OCI-M1 (cell line): ENCODE measurements at regions not wholly inside any gene's neighbourhood (a gene's known extent, or its start where the extent isn't known, plus 50 kb on each side); places are given as distances from the start of the nearest gene placed in this dataset.
A peak's percentile ranks its signal among the peaks of the same experiment; 100 is the strongest.
"Not testable (repeated sequence)": the region's sequence is repeated elsewhere in the genome, so short reads cannot be mapped to it uniquely, and the experiment has no call there.

Experiments used
- DNase-seq: peaks from one replicate; lab custom pipeline; 2025; lab: John Stamatoyannopoulos, UW

DNA sequence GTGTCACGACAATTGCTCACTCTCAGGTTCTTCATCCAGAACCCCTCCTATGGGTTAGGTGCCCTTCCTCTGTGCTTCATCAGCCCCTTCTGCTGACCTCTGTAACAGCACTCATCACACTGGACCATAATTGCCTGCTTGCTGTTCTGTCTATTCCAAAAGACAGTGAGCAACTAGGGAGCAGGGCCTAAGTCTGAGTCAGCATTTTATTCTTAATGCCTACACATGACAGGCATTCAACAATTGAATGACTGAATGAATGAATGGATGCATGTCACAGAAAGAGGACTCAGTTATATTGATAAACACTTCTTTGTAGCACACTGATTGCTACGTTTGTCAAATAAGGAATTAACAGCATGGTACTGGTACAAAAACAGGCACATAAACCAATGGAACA is 317.0 kb downstream of the ZIC3 start:
- DNase-seq: no peak

DNA sequence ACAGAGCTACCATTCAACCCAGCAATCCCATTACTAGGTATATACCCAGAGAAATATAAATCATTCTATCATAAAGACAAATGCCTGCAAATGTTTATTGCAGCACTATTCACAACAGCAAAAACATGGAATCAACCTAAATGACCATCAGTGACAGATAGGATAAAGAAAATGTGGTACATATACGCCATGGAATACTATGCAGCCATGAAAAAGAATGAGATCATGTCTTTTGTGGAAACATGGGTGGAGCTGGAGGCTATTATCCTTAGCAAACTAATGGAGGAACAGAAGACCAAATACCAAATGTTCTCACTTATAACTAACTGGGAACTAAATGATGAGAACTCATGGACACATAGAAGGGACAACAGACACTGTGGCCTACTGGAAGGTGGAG is 318.9 kb downstream of the ZIC3 start:
- not testable (repeated sequence) for DNase-seq

DNA sequence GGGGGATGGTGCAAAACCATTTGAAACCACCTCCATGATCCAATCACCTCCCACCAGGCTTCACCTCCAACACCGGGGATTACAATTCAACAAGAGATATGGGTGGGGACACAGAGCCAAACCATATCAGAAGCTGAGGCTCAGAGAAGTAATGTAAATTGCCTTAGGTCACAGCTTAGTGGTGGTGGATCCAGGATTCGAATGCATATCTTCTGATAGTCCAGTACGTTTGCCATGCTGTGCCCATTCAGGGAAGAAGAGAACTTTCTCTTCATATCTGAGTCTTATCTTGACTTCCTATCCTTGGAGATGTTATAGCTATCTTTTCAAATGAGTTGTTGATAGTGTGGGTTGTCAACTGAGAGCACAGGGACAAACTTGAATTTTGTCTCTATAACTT is 325.5 kb downstream of the ZIC3 start:
- DNase-seq: no peak

DNA sequence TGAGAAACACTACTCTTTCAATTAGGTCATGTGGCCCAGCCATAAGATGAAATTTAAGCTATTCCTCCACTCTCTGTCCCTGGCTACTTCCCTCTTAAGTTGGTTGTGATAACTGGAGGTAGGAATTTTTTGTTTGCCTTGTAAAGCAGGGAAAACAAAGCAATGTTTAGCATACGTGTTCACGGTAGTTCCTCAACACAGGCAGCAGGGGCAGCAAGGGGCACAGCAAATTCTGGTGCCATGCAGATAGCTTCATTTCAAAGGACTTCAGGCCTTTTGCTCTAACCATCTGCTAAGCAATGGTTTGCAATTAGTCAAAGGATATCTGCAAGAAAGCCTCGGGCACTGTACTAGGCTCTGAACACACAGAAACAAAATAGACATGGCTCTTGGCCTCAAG is 330.2 kb downstream of the ZIC3 start:
- no peak for DNase-seq

DNA sequence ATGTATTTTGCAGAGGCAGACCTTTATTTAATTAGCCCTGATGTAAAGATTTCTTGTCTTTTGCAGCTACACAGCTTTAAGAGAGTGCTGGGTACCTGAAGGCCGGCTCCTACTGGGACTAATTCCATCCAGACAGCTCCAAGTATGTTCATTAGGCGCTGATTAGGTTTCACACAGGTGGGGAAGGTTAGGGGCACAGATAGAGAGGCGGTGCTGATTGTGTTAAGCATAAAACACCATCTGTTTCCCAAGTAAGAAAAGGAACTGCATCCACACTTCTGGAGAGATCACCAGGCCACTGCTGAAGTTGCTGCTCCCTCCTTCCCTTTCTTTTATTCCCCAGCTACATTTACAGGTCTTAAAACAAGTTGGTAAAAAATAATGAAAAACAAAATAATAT is 349.5 kb downstream of the ZIC3 start:
- no peak for DNase-seq

DNA sequence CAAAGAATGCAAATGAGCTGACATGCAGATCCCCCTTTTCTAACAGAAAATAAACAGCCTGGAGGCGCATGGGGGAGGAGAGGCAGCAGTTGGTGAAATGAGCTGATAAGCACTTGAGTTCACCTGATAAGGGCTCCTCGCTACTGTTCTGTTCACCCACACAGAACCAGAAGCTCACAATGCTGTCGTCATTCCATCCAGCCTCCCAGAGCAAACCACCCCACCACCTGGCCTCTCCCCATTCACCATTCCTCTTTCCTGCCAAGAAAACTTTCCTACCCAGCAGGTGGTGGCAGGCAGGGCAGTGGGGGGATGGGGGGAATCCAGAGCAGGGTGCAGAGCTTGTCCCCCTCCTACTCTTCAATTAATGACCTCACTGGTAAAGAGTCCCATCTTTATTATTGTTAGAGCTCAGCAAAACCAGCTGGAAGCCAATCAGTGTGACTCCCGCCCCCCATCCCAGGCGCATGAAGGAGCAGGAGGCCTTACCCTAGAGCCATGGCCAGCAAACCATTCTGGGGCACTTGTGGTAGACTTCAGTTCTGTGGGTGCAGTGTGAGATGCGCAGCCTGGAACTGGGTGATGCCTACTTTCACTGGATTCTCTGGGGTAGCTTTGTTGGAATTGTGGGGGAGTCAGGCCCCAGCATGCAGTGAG is 350.3 kb downstream of the ZIC3 start:
- peak; percentile 83 for DNase-seq

DNA sequence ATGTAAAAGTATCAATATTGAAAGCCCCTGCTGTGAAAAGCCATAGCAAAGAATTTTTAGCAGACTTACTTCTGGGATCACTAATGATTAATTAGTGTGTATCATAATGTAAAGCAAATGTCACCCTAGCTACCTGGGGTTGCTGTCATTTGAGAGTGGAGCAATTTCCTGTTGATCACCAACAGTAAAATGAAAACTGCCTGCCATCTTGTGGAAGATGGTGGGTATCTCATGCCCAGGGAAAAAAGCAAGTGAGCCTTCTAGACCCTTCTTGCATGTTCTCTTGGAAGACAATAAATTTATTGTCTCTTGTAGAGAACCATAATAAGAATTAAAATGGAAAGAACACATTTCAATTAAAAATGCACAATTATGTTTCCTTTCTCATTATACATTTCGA is 360.2 kb downstream of the ZIC3 start:
- DNase-seq: peak; percentile 57

DNA sequence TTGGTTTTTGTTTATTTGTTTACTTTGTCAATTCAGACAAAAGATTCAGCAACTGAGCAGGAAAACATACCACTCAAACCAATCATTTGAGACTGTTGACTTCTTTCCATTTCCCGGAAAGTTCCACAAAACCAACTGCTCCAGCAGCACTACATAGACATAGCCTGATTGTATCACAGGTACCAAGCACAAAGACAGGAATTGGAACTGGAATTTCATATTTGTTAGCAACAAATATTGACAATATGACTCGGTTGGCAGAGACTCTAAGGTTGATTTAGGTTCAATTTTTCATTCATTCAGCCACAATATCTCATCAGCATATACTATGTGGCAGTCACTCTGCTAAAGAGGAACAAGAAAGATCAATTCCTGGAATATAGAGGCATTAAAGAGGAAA is 364.0 kb downstream of the ZIC3 start:
- DNase-seq: no peak

DNA sequence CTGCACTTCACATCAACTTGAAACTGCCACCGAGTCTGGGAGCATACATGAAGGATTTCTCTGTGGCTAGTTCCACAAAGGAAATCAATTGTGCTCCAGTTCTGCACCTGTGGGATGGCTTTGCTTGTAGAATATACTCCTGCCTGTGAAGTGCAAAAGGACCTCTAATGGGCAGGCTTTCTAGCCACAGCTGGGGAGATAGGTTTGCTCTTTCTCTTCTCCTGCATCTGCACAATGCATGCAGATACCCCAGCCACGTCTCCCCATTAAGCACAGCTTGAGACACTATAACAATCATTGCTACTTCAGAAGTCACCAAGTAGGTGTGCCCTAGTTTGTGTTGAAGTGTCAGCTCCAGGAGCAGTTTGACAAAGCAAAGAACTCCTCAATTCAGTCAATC is 364.6 kb downstream of the ZIC3 start:
- no peak for DNase-seq

DNA sequence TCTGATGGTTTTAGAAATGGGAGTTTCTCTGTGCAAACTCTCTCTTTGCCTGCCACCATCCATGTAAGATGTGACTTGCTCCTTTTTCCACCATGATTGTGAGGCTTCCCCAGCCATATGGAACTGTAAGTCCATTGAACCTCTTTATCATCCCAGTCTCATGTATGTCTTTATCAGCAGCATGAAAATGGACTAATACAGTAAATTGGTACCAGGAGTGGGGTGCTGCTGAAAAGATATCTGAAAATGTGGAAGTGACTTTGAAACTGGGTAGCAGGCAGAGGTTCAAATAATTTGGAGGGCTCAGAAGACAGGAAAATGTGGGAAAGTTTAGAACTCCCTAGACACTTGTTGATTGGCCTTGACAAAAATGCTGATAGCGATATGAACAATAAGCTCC is 368.3 kb downstream of the ZIC3 start:
- DNase-seq: not testable (repeated sequence)

DNA sequence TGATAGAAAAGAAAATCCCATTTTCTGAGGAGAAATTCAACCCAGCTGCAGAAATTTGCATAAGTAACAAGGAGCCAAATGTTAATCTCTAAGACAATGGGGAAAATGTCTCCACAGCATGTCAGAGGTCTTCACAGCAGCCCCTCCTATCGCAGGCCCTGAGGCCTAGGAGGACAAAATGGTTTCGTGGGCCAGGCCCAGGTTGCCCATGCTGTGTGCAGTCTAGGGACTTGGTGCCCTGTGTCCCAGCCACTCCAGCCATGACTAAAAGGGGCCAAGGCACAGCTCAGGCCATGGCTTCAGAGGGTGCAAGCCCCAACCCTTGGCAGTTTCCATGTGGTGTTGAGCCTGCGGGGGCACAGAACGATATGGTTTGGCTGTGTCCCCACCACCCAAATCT is 369.0 kb downstream of the ZIC3 start:
- DNase-seq: not testable (repeated sequence)

DNA sequence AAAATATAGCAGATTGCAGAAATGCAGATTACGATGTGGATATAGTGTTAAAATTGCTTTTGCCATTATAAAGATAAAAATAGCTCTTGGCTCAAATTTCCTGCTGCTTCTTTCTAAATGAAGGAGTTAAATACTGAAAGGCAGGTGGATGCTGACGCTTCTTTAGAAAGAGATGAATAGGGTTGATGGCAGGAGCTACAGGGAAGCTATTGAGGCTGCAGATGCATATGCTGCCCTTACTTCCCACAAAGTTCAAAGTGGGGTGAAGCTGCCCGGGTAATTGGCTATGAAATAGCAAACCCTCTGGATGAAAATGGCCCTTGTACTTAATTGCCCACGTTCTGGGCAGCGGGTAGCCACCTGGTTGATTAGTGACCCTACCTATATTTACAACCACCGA is 379.5 kb downstream of the ZIC3 start:
- DNase-seq: no peak

DNA sequence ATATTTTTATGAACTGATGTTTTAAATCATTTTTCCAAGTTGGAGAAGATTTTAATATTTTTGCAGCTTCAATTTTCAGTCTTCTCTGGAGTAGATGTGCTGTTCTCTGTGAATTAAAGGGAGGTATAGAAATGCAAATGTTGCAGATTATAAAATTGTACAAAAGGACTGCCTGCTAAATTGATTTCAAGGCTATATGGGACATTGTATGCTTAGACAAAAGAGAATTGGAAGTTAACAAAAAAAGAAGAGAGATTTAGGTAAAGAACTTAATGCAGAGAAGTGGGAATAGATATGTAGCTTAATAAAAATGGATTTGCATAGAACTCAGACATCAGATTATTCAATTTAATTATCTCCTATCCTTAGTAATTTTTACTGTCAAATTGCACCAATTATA is 403.3 kb downstream of the ZIC3 start:
- DNase-seq: no peak

DNA sequence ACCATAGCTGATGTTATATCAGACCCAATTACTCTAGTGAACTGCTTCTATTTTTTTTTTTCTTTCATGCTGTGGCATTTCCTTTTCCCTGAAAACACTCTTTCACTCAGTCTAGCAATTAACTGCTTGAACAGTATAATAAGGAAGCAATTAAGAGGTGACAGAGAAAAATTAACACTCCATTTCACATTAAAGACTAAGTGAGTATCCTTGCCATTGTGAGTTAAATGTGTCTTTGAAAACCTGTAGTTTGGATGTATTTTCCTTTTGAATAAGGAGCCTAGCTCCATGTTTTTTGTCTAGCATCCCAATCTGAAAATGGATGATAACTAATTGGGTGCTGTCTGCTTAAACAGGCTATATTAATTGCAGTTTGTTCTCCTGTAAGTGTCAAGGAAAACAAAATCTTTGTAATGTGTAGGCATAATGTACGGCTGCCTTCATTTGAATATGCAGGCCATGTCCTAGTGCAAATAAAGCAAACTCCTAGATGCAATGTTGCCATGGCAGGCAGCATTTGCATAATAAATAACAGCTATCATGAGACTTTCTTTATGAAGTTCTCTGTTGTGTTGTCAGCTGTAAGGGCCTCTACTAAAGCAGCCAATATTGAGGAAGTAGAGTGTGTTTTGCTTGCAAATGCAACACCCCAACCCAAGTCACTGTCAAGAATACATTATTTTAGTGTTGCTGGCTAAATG is 416.7 kb downstream of the ZIC3 start:
- DNase-seq: no peak

DNA sequence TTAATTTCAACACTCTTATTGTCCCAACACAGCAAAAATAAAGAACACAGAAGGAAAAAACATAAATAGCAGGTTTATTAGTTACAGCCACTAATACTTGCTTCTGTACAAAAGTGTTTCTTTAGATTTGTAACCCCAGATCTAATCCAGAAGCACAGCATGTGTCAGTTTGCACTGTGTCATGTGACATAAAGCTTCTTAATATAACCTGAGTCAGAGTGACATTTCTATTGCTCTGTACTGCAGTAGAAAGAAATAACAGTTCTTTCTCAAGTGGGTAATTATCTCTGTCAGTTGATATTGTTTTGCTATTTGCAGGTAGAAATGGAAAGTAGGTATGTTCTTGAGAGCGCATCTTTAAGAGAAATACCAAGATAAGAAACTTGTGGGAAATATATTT is 422.5 kb downstream of the ZIC3 start:
- DNase-seq: peak; percentile 1

DNA sequence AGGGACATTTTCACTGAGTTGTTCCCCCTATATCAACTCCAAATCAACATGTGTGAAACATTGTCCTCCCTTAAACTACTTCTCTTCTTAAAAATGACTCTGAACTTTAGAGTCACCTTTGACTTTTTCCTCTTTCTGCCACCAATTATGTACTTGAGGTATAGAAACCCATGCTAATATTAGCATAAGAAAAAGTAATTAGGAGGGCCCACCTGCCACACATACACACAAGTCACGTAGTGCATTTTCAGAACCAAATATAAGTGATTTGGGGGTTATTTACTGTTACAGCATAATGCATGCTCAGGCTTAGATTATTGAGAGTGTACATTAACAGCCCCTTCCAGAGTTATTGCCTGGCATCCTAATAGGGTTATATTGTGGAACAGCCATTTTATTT is 432.7 kb downstream of the ZIC3 start:
- DNase-seq: no peak

DNA sequence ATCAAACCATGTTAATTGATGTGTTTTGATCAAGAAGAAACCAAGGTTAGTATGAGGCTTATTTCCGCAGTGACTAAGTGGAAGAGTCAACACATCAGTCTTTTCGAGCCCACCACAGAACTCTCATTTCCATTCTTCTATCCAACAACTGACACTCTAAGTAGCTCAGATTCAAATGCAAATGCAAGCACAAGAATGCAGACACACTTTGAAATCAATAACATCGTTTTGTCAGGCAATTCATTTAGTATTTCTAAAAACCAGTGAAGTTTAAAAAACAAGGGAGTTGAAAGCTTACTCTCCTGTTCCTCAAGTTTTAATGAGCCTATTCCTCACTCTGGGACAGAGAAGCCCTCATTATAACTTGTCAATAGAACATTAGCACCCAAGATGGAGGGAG is 433.1 kb downstream of the ZIC3 start:
- DNase-seq: no peak

DNA sequence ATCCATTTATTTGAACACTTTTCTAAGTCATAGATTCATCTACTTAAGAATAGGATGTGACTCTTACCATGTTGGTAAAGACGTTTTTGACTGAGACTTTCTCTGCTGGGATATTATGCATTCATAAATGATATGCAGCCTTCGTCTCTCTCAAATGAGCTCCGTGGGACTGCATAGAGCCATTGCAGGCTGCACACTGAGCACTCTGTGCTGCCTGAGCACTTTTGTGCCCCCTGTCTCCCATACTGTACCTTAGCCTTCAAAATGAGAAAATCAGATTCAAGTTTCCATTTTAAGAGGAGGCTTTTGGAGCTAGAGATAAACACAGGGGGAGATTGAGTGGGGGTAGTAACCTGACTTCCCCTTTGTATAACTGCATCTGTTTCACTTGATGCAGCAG is 433.6 kb downstream of the ZIC3 start:
- peak; percentile 47 for DNase-seq

DNA sequence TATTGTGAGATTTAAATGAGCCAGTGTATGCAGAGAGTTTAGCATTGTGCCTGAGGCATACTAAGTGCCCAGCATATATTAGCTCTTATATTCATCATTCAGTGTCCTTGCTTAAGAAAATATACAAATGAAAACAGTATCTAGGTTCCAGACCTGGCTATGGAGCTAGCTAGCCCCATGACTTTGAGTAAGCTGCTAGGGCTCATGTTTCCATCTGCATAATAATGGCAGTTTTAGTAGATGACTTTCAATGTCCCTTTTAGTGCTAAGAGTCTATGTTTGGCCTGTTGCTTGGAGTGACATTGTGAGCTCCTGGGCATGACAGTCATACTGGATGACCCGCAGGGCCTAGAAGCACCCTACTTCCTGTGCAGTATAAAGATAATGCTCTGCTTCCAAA is 435.3 kb downstream of the ZIC3 start:
- DNase-seq: no peak

DNA sequence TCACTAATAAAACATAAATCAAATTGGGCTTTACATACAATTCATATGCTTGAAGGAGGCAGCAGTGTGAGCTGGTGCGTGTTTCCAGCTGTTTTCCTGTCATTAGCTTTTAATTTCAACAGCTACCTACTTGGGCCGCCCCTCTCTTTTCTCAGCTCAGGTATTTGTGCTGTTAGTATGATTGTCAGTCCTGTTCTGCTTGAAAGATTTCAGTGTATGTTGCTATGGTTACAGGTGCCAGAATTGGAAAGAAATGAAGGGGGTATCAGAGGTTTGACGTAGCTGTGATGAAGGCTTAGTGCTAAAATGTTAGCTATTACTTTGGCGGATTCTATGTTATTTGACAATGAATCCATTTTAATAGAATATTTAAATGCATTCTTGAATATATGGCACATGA is 440.3 kb downstream of the ZIC3 start:
- DNase-seq: no peak

DNA sequence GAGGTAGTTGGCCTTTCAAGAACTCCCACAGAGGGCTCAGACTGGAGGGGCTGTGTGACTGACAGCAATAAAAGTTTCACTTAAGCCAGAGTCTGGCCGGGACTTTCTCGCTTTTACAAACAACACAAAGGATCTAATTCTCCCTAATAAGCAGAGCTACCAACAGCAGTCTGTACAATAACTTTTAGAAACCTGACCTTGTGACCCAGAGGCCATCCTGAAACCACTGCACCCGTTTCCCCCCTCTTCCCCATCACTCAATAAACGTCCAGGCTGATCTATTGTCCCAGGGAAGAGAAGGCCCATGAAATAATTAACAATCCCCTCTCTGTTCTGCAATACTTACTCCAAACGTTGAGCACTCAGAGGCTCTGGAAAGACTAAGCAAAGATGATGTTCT is 442.4 kb downstream of the ZIC3 start:
- no peak for DNase-seq

DNA sequence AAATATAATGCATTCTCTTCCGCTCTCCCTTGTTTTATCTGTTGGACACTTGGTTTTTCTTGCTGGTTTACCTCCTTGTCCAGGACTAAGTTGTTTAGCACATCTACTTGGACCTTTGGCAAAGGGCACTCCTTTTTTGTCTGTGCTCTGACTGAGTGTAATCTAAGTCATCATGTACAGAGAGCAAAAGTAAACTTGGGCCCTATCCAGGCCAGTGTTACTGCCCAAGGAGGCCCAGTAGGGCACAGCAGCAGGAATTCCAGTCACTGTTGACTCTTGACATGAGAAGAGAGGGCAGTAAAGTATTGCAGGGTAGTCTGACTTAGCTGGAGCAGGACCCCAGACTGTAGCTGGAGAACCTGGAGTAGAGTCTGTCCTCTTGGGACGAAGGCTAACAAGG is 445.5 kb downstream of the ZIC3 start:
- DNase-seq: no peak

DNA sequence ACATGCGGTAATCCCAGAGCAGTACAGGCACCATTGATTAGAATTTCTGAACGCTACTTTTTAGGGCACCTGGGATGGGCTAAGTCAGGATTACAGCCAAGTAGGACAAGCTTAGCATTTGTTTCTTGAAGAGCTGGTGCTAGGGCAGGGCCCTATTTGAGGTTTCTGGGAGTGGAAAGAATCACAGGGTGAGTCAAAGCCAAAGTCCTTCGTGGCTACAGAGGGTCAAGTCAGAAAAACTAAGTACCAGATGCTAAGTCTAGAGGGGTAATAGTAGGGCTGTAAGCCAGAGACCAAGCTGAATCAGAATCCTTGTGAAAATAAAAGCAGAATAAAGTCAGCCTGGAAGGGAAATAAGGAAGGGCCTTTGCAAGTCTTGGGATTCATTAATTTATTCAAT is 448.6 kb downstream of the ZIC3 start:
- DNase-seq: no peak

DNA sequence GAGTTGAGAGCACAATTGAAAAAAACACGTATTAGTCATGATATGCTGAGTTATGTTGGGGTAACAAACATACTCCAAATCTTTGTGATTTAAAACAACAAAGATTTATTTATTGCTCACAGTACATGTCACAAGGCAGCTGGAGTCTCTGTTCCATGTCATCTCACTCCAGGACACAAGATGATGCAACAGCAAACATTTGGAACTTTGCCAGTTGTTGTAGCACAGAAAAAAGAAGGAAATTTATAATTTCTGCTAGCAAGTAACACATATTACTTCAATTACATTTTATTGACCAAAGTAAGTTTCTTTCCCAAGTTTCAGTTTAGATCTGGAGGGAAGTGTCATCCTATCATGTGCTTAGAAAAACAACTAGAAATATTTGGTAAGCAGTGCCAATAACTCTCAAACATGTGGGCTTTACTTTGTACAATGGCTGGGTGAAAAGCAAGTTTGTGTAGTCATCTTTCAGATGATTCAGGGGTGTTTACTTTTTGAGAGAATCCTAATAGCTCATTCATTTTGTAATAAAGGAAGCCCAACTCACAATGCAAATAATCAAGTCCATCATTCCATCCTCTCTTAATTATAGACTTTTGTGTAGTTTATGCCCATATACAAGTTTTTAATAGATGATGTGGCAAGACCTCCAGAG is 452.3 kb downstream of the ZIC3 start:
- peak; percentile 26 for DNase-seq
